GM18867 (cell line): ENCODE measurements at regions not wholly inside any gene's neighbourhood (a gene's known extent, or its start where the extent isn't known, plus 50 kb on each side); places are given as distances from the start of the nearest gene placed in this dataset.

Experiments used
- ATAC-seq: cut with Tn5 transposase; IDR thresholded peaks from one replicate; pipeline ENCODE4 v1.9.1; 2021; ENCODE audit warnings: mild to moderate bottlenecking, moderate library complexity; ENCODE audit not compliant: unreplicated experiment

- no peak for ATAC-seq
These were observed 311.7 kb upstream of the TLE3 start for GRCh38 chr15:70409388-70409787.

DNA sequence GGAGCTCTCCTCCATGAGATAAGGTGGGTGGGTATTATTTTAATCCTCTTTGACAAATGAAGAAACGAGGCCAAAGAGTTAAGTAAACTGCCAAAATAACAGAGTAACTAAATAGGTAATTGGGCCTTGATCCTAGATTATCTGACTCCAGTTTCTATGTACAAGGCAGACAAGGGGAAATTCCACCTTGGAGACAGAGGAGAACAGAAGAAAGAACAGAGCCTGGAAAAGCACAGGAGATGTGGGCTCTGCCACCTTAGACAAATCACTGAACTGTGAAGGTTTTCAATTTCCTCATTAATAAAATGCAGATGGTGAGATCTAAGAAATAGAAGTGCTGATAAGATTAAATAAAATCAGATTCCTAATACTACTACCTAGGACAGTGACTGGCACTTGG, 310.2 kb upstream of the TLE3 start:
- ATAC-seq = no peak

- ATAC-seq = no peak
These were observed 309.6 kb upstream of the TLE3 start for GRCh38 chr15:70407336-70407670.

DNA sequence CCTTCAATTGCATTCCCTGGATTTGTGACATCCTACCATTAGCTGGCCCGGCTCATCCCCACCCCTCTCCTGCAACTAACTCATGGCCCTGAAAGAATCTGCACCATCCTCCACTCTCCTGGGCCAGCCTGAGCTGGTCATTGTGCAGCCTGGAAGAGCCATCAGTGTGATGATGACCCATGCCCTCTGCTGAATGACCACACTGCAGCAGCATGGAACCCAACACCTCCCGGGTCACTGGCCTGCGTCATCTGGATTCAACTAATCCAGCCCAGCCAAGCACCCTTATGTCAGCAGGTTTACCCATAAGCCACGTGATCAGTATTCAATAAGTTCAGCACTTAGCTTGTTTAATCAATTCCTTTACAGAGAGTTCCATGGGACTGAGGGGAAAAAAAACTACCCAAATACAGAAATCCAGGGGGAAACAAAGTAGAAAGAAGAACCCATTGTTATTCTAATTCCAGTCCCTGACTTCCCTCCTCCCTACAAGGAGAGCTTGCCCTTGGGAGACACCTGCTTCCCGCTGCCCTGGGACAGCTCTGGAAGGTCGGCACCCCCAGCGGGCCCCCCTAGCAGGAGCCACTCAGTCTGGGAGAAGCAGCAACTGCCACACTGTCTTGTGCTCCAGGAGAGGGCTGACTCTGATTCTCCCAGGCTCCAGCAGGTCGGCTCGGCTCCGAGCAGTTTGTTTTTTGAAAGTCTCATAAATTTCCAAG, 309.1 kb upstream of the TLE3 start:
- no peak for ATAC-seq

GRCh38 chr15:70401709-70402108, 304.0 kb upstream of the TLE3 start:
- no peak for ATAC-seq

GRCh38 chr15:70400766-70401541, 303.2 kb upstream of the TLE3 start:
- no peak for ATAC-seq

DNA sequence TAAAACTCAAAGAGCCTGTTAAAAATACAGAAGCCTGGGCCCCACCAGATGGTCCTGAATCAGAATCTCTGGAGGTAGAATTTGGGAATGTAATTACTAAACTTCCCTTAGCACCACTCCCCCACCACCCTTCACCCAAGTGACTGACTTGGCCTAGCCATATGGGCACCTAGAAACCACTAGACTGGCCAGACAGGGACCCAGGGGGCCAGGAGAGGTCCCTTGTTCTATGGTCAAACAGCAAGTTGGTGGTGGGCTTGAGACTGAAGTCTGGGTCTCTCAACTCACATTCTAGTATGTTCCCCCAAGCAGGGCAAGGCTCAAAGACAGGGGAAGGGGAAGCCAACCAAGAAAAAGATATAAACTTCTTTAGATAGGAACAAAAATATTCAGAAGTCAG, 301.5 kb upstream of the TLE3 start:
- ATAC-seq = no peak

- no peak for ATAC-seq
These were observed 301.0 kb upstream of the TLE3 start for GRCh38 chr15:70398694-70399093.

DNA sequence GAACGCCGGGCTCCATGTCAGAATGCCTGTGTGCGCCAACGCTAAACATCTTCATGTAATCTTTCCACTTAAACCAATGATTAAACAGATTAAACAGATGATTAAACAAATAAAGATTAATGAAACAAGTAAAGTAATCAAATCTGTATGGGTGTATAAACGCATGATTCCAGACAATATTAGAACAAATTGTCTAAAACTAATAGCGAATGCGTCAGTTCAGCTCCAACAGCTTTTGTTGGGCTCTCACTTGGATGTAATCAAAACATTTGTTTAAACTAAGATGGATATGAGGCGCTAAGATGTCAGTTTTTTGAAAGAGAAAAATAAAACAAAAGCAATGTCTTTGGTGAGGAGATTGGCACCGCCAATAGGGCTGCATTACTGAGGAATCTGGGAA, 299.1 kb upstream of the TLE3 start:
- ATAC-seq = no peak

GRCh38 chr15:70395164-70395563, 297.4 kb upstream of the TLE3 start:
- no peak for ATAC-seq

- no peak for ATAC-seq
These were observed 293.0 kb upstream of the TLE3 start for GRCh38 chr15:70390723-70391122.

DNA sequence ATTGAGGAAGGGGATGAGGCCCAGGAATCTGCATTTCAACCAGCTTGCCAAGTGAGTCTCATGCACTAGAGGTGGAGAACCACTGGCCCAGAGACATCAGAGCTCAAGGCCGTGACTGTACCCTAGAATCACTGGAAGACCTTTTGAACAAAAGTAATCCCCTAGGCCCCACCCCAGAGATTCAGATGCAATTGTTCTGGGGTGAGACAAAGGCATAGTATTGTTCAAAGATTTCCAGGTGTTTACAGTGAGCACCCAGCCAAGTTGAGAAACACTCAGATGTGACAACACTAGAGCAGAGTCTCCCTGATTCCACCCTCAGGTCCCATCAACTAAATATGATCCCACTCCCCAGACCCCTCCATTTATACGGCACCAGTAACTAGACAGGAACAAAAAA, 290.3 kb upstream of the TLE3 start:
- ATAC-seq = no peak

- no peak for ATAC-seq
These were observed 289.4 kb upstream of the TLE3 start for GRCh38 chr15:70387081-70387480.

GRCh38 chr15:70385711-70386110, 288.0 kb upstream of the TLE3 start:
- ATAC-seq = no peak

GRCh38 chr15:70385052-70385451, 287.3 kb upstream of the TLE3 start:
- ATAC-seq = no peak

DNA sequence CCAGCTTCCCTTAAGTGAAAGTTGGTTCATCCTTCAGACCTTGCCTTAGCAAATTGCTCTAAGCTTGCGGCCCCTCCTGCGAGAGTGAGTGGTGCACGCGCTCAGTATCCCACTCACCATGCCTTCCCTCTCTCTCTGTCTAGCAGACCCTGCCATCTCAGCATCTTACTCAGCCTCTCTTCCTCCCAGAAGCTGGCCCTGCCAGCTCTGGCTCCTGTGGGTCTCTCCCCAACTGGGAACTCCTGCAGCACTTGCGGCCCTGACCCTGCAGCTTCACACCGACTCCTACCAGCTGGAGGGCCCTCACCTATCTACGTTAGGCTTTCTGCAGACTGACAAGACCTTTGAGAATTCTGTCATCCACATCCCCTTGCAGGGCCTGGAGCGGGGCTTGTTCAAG, 286.1 kb upstream of the TLE3 start:
- ATAC-seq = no peak

DNA sequence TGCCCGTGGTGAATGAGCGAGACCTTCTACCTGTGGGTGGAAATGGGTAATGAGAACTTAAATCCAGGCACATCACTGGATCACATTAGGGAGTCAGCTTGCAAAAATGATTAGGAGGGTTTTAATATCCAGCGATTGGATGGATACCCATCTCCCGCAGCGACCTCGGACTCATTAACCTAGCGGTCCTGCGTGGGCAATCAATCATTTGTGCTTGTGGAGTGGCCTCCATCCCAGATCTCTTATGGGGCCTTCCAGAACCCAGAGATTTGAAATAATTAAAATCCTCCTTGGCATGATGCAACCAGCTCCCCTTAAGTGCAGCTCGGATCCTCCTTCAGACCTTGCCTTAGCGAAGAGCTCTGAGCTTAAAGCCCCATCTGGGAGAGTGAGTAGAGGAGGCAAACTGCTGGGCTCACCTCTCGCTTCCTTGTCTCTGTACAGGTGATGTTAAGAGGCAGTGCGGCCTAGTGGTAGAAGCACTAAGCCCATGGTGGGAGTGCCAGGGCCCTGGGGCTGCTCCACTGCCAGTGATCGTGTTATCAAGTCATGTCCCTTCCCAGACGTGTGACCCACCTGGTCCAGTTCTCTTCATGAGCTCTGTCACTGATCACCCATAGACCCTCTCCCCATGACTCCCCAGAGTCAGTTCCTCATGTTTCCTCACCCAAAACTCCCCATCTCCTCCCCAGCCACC, 285.2 kb upstream of the TLE3 start:
- ATAC-seq = no peak

DNA sequence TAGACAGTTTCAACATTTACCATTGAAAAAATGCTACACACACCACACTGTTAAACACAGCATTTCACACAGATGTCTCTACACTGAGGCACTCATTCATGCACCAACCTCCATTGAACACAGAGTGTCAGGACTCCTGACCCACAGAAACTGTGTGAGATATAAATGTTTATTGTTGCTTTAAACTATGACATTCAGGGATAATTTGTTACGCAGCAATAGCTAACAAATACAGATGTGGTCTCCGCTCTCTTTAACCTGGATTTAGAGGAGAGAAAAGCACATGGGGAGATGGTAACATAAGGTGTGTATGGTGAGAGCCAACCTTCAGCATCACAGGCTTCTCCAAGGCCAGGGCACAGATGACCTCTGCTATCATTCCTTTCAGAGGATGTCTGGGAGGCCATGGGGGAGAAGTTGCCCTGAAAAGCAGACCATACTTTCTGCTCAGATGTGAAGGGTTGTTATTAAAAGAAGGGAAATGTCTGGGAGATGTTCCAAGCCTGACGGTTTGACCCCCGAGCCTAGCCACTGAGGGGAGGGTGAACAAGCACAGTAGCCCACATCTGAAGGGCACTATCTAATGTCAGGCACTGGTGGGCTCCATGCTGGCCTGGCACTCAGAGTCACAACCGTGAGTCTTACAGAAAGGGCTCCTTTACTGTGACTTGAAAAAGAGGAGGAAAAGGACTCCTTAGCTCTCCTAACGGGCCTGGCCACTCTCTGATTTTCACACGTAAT, 284.5 kb upstream of the TLE3 start:
- no peak for ATAC-seq

GRCh38 chr15:70379938-70380883, 282.5 kb upstream of the TLE3 start:
- ATAC-seq = no peak

DNA sequence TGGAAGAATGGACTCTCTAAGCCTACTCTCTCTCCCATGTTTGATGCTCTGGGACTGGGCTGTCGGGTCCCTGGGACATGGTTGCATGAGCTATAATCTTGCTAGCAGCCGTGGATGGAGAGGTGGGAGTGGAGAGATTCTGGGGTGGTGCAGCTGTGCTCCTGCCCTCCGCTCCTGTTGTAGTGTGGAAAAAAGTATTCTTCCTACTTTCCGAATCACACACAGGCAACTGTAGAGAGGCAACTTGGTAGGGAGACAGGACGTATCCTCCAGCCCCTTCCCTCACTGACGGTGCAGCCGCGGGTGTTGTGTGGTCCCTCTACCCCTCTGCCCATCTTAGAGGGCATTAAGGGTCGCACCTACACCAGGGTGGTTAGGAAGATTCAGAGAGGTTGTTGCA, 281.4 kb upstream of the TLE3 start:
- no peak for ATAC-seq
